ENCODE measurements at regions not wholly inside any gene's neighbourhood (a gene's known extent, or its start where the extent isn't known, plus 50 kb on each side); places are given as distances from the start of the nearest gene placed in this dataset.

- H3K9me3 Mint-ChIP-seq, result no peaks in the 10 kb centered on the region
- no peak overlapping the region for H3K4me3 Mint-ChIP-seq
- no peaks in the 10 kb centered on the region for H3K4me1 Mint-ChIP-seq
- DNase-seq (no peak), ATAC-seq (replicated peaks) (no peak)
- H3K27me3 Mint-ChIP-seq, result peaks cover 0 to 10% of the 10 kb centered on the region in 2 donors
- H3K36me3 Mint-ChIP-seq, result no peaks in the 10 kb centered on the region
- H3K27ac Mint-ChIP-seq, result no peak overlapping the region
These were observed 113.6 kb downstream of the GALC start for GRCh38 chr14:87879389-87879788.

- ATAC-seq (replicated peaks) (no peak), DNase-seq (no peak)
- H3K4me1 Mint-ChIP-seq, result no peaks in the 10 kb centered on the region
- no peak overlapping the region for H3K27ac Mint-ChIP-seq
- H3K27me3 Mint-ChIP-seq, result peaks cover 0 to 10% of the 10 kb centered on the region in 2 donors
- H3K4me3 Mint-ChIP-seq, result no peak overlapping the region
- no peaks in the 10 kb centered on the region for H3K36me3 Mint-ChIP-seq
- no peaks in the 10 kb centered on the region for H3K9me3 Mint-ChIP-seq
These were observed 114.0 kb downstream of the GALC start for GRCh38 chr14:87878959-87879358.

GRCh38 chr14:87877877-87878276 is 115.1 kb downstream of the GALC start:
- H3K4me3 Mint-ChIP-seq, result no peak overlapping the region
- no peaks in the 10 kb centered on the region for H3K9me3 Mint-ChIP-seq
- no peaks in the 10 kb centered on the region for H3K36me3 Mint-ChIP-seq
- no peaks in the 10 kb centered on the region for H3K4me1 Mint-ChIP-seq
- DNase-seq (no peak), ATAC-seq (replicated peaks) (no peak)
- no peak overlapping the region for H3K27ac Mint-ChIP-seq
- peaks cover 0 to 10% of the 10 kb centered on the region in 2 donors for H3K27me3 Mint-ChIP-seq

GRCh38 chr14:87874676-87875075 is 118.3 kb downstream of the GALC start:
- Mint-ChIP-seq H3K27me3 (peaks cover 0 to 7% of the 10 kb centered on the region in 2 donors), H3K4me1 (no peaks in the 10 kb centered on the region), H3K27ac (no peak overlapping the region), H3K9me3 (peaks cover 4 to 5% of the 10 kb centered on the region in 2 donors), H3K36me3 (no peaks in the 10 kb centered on the region), H3K4me3 (no peak overlapping the region)
- DNase-seq, result no peak
- ATAC-seq (replicated peaks), result no peak

GRCh38 chr14:87873741-87874140 is 119.2 kb downstream of the GALC start:
- DNase-seq (no peak), ATAC-seq (replicated peaks) (no peak)
- peaks cover 0 to 7% of the 10 kb centered on the region in 2 donors for H3K27me3 Mint-ChIP-seq
- H3K9me3 Mint-ChIP-seq, result peaks cover 4 to 5% of the 10 kb centered on the region in 2 donors
- H3K36me3 Mint-ChIP-seq, result no peaks in the 10 kb centered on the region
- no peak overlapping the region for H3K4me3 Mint-ChIP-seq
- H3K4me1 Mint-ChIP-seq, result no peaks in the 10 kb centered on the region
- no peak overlapping the region for H3K27ac Mint-ChIP-seq

- ATAC-seq (replicated peaks), result no peak
- Mint-ChIP-seq H3K27ac (no peak overlapping the region), H3K4me3 (no peak overlapping the region), H3K36me3 (no peaks in the 10 kb centered on the region), H3K27me3 (peaks cover 0 to 7% of the 10 kb centered on the region in 2 donors), H3K4me1 (no peaks in the 10 kb centered on the region), H3K9me3 (peaks cover 4 to 5% of the 10 kb centered on the region in 2 donors)
- no peak for DNase-seq
These were observed 123.1 kb downstream of the GALC start for GRCh38 chr14:87869619-87870583.

GRCh38 chr14:87868920-87869319 is 124.1 kb downstream of the GALC start:
- Mint-ChIP-seq H3K27me3 (peaks cover 0 to 7% of the 10 kb centered on the region in 2 donors), H3K27ac (no peak overlapping the region), H3K4me3 (no peak overlapping the region), H3K36me3 (no peaks in the 10 kb centered on the region), H3K9me3 (peaks cover 4 to 5% of the 10 kb centered on the region in 2 donors), H3K4me1 (no peaks in the 10 kb centered on the region)
- no peak for ATAC-seq (replicated peaks)
- DNase-seq, result no peak

- Mint-ChIP-seq H3K27ac (no peak overlapping the region), H3K4me3 (no peak overlapping the region), H3K27me3 (peaks cover 6 to 7% of the 10 kb centered on the region in 2 donors), H3K4me1 (no peaks in the 10 kb centered on the region), H3K36me3 (no peaks in the 10 kb centered on the region), H3K9me3 (peaks cover 0 to 2% of the 10 kb centered on the region in 2 donors)
- DNase-seq (no peak), ATAC-seq (replicated peaks) (no peak)
These were observed 126.9 kb downstream of the GALC start for GRCh38 chr14:87866116-87866515.

- no peaks in the 10 kb centered on the region for H3K4me1 Mint-ChIP-seq
- H3K27ac Mint-ChIP-seq, result no peak overlapping the region
- H3K27me3 Mint-ChIP-seq, result peaks cover 0 to 6% of the 10 kb centered on the region in 2 donors
- H3K9me3 Mint-ChIP-seq, result peaks cover 4 to 5% of the 10 kb centered on the region in 2 donors
- ATAC-seq (replicated peaks), result no peak
- H3K36me3 Mint-ChIP-seq, result no peaks in the 10 kb centered on the region
- H3K4me3 Mint-ChIP-seq, result no peak overlapping the region
- DNase-seq, result no peak
These were observed 128.4 kb downstream of the GALC start for GRCh38 chr14:87864356-87865270.

GRCh38 chr14:87863047-87863446 is 129.9 kb downstream of the GALC start:
- Mint-ChIP-seq H3K9me3 (peaks cover 4 to 5% of the 10 kb centered on the region in 2 donors), H3K27me3 (peaks cover 0 to 6% of the 10 kb centered on the region in 2 donors), H3K27ac (no peak overlapping the region), H3K36me3 (no peaks in the 10 kb centered on the region), H3K4me3 (no peak overlapping the region), H3K4me1 (no peaks in the 10 kb centered on the region)
- DNase-seq (no peak), ATAC-seq (replicated peaks) (no peak)

GRCh38 chr14:87852107-87852506 is 140.9 kb downstream of the GALC start:
- Mint-ChIP-seq H3K4me1 (no peaks in the 10 kb centered on the region), H3K9me3 (peaks cover 0 to 4% of the 10 kb centered on the region in 2 donors), H3K36me3 (no peaks in the 10 kb centered on the region), H3K27ac (no peak overlapping the region), H3K27me3 (peaks cover 7 to 8% of the 10 kb centered on the region in 2 donors), H3K4me3 (no peak overlapping the region)
- DNase-seq, result no peak
- ATAC-seq (replicated peaks), result no peak

- no peaks in the 10 kb centered on the region for H3K36me3 Mint-ChIP-seq
- H3K4me3 Mint-ChIP-seq, result no peak overlapping the region
- no peak overlapping the region for H3K27ac Mint-ChIP-seq
- ATAC-seq (replicated peaks) (no peak), DNase-seq (no peak)
- peaks cover 9% of the 10 kb centered on the region in 2 donors for H3K27me3 Mint-ChIP-seq
- H3K4me1 Mint-ChIP-seq, result no peaks in the 10 kb centered on the region
- H3K9me3 Mint-ChIP-seq, result peaks cover 0 to 4% of the 10 kb centered on the region in 2 donors
These were observed 141.8 kb downstream of the GALC start for GRCh38 chr14:87851190-87851589.

- DNase-seq (no peak), ATAC-seq (replicated peaks) (no peak)
- H3K27ac Mint-ChIP-seq, result no peak overlapping the region
- peaks cover 0 to 5% of the 10 kb centered on the region in 2 donors for H3K9me3 Mint-ChIP-seq
- peaks cover 6 to 8% of the 10 kb centered on the region in 2 donors for H3K27me3 Mint-ChIP-seq
- H3K4me3 Mint-ChIP-seq, result no peak overlapping the region
- no peaks in the 10 kb centered on the region for H3K4me1 Mint-ChIP-seq
- no peaks in the 10 kb centered on the region for H3K36me3 Mint-ChIP-seq
These were observed 145.7 kb downstream of the GALC start for GRCh38 chr14:87847216-87847755.

GRCh38 chr14:87840906-87841305 is 152.1 kb downstream of the GALC start:
- Mint-ChIP-seq H3K9me3 (peaks cover 0 to 4% of the 10 kb centered on the region in 2 donors), H3K27ac (no peak overlapping the region), H3K27me3 (peaks cover 0 to 3% of the 10 kb centered on the region in 2 donors), H3K36me3 (no peaks in the 10 kb centered on the region), H3K4me1 (no peaks in the 10 kb centered on the region), H3K4me3 (no peak overlapping the region)
- ATAC-seq (replicated peaks) (no peak), DNase-seq (no peak)
